HG02678 (cell line): ENCODE measurements at regions not wholly inside any gene's neighbourhood (a gene's known extent, or its start where the extent isn't known, plus 50 kb on each side); places are given as distances from the start of the nearest gene placed in this dataset.
"Not testable (repeated sequence)": the region's sequence is repeated elsewhere in the genome, so short reads cannot be mapped to it uniquely, and the experiment has no call there.

Experiments used
- ATAC-seq: cut with Tn5 transposase; IDR thresholded peaks from one replicate; pipeline ENCODE4 v1.9.1; 2021; ENCODE audit warnings: mild to moderate bottlenecking, moderate library complexity; ENCODE audit not compliant: unreplicated experiment

GRCh38 chr14:105852378-105853088, 326.1 kb downstream of the TMEM121 start:
- ATAC-seq, result no peak

- ATAC-seq, result no peak
Measured at GRCh38 chr14:105853089-105853906, 326.9 kb downstream of the TMEM121 start.

- ATAC-seq, result no peak
Measured at GRCh38 chr14:105853907-105854599, 327.7 kb downstream of the TMEM121 start.

GRCh38 chr14:105854600-105855245, 328.3 kb downstream of the TMEM121 start:
- no peak for ATAC-seq

- ATAC-seq, result no peak
Measured at GRCh38 chr14:105855246-105855892, 329.0 kb downstream of the TMEM121 start.

- no peak for ATAC-seq
Measured at GRCh38 chr14:105855893-105856675, 329.7 kb downstream of the TMEM121 start.

GRCh38 chr14:105856676-105857219, 330.4 kb downstream of the TMEM121 start:
- no peak for ATAC-seq

- ATAC-seq, result no peak
Measured at GRCh38 chr14:105857220-105857825, 330.9 kb downstream of the TMEM121 start.

GRCh38 chr14:105857826-105858675, 331.7 kb downstream of the TMEM121 start:
- ATAC-seq, result no peak

GRCh38 chr14:105858676-105859025, 332.3 kb downstream of the TMEM121 start:
- ATAC-seq, result no peak

- ATAC-seq, result not testable (repeated sequence)
Measured at GRCh38 chr14:105859073-105859716, 332.8 kb downstream of the TMEM121 start.

- ATAC-seq, result no peak
Measured at GRCh38 chr14:105859717-105860614, 333.6 kb downstream of the TMEM121 start.

GRCh38 chr14:105860615-105861580, 334.5 kb downstream of the TMEM121 start:
- ATAC-seq, result no peak

- peak; percentile 33 for ATAC-seq
Measured at GRCh38 chr14:105861985-105862465, 335.6 kb downstream of the TMEM121 start.

- no peak for ATAC-seq
Measured at GRCh38 chr14:105862581-105863239, 336.3 kb downstream of the TMEM121 start.
